HG03139 (cell line): ENCODE measurements at regions not wholly inside any gene's neighbourhood (a gene's known extent, or its start where the extent isn't known, plus 50 kb on each side); places are given as distances from the start of the nearest gene placed in this dataset.

Source experiments
- ATAC-seq: cut with Tn5 transposase; IDR thresholded peaks from one replicate; pipeline ENCODE4 v1.9.1; 2021; ENCODE audit not compliant: unreplicated experiment

GRCh38 chr1:209380420-209380819 is 203.1 kb upstream of the CAMK1G start:
- ATAC-seq = no peak

DNA sequence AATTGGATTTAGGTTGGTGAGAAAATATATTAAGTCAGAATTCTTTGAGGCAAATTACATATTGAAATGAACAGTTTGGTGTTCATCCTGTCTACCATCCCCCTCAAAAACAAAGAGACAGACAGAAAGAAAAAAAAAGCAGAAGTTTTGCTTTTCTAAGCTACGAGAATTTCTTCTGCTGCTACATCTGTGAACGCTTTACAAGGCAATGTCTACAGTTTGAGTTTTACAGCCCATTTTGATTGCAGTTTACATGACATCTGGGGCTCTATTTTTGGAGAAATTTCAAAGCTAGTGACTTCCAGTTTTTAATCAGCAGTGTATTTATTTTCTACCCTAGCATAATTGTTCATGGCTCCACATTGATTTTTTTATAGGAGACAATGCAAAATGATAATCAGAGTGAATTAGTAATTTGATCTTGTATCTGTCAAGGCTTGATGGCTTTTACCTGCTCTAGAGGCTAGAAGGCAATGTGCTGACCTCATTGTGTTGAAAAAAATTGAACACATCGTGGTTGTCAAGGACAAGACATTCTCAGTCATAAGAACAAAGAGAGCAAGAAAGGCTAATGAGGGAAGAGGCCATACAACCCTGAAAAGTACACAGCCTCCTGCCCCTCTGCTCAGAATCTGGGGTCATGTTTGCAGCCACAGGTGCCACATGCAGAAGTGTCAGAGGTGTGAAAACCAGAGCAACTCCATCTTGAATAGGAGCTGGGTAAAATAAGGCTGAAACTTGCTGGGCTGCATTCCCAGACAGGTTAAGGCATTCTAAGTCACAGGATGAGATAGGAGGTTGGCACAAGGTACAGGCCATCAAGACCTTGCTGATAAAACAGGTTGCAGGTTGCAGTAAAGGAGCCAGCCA is 201.0 kb upstream of the CAMK1G start:
- ATAC-seq = no peak

DNA sequence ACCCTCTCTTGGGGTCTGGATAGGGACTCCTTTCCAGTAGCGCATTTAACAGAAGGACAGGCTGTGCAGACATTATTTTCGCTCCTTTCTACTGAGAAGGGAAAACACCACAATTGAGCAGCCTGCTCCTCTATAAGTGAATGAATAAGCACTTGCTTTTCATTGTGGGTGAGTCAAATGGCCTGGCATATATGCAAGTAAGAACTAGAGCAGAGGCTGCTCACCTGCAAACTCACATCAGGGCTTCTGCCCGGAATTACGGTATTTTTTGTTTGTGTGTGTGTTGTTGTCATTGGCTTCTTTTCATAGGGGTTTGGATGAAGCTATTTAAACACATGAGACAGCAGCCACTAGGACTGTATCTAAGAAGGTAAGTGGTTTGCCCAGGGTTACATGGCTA is 200.1 kb upstream of the CAMK1G start:
- ATAC-seq = no peak

GRCh38 chr1:209383907-209384709 is 199.4 kb upstream of the CAMK1G start:
- ATAC-seq = no peak

DNA sequence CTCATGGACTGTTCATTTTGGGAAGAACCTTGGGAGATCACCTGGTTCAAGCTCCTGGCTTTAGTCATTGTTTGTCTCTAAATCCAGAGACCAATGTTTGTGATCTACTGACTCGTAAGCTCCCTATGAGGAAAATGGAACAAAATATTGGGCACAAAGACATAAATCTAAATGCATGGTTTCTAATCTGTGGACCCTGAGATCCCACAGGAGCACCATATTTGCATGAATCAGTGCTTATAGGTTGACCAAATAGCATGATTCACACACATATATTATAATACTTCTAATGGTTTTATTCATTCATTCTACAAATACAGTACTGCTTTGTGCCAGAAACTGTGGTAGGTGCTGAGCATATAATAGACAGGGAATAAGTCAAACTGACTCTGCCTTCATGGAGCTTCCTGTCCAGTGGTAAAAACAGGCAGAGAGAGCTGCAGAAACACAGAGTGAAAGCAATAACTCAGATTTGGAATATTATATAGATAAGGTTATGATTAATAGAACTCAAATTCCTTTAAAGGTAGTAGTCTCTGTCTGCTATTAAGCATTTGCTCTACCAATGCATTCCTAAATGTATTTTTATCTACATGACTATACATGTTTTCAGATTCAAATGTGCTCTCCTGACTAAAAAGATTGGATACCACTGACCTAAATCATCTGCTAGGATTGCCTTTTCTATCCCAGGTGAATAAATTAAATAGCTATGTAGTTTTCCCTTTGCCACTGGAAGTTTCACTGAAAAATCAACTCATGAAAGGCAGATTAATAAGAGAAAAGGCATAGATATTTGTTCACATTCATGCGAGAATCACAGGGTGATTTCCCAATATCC is 198.6 kb upstream of the CAMK1G start:
- ATAC-seq = no peak

- ATAC-seq = no peak
Observed at GRCh38 chr1:209386156-209386555, 197.4 kb upstream of the CAMK1G start.

- ATAC-seq = no peak
Observed at GRCh38 chr1:209387271-209387968, 196.1 kb upstream of the CAMK1G start.

DNA sequence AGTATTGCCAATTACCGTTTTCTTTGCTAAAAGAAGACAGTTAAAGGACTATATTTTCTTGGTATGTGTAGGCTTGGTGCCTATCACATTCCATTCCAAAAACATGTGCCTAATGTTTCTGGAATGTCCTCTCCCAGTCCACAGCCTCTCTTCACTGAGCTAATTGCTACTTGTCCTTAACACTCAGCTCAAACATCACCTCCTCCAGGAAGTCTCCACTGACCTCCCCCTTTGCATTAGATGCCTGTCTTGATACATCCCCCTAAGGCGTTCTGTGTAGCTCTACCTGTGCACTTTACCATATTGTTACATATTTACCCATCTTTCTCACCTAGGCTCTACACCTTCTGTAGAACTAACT is 195.6 kb upstream of the CAMK1G start:
- ATAC-seq = no peak

GRCh38 chr1:209388358-209388757 is 195.2 kb upstream of the CAMK1G start:
- no peak for ATAC-seq

DNA sequence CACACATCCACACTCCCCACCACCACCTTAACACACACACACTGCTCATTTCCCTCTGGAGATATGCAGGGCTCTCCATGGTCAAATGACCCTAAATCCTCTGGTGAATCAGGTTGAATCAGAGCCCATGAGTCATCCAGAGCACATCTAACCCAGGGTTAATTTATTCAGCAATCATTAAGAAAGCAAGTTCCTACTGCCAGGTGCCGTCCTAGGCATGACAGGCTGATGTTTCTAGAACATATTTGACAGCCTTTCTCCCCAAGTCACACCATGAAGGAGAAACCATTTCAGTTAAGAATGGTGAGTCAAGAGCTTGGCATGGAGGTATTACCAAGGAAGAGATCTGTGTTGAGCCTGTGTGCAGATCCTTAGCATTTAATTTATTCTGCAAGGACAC is 194.3 kb upstream of the CAMK1G start:
- no peak for ATAC-seq

DNA sequence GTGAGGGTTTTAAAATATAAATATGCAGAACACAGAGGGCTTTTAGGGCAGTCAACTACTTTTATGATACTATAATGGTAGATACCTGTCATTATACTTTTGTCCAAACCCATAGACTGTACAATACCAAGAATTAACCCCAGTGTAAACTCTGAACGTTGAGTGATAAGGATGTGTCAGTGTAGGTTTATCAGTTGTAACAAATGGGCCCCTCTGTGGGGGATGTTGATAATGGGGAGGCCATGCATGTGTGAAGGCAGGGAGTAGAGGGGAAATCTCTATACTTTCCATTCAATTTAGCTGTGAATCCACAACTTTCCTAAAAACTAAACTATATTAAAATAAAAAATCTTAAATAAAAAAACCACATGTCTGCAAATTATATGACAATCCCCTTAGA is 193.5 kb upstream of the CAMK1G start:
- no peak for ATAC-seq

- ATAC-seq = no peak
Observed at GRCh38 chr1:209390764-209391163, 192.8 kb upstream of the CAMK1G start.

DNA sequence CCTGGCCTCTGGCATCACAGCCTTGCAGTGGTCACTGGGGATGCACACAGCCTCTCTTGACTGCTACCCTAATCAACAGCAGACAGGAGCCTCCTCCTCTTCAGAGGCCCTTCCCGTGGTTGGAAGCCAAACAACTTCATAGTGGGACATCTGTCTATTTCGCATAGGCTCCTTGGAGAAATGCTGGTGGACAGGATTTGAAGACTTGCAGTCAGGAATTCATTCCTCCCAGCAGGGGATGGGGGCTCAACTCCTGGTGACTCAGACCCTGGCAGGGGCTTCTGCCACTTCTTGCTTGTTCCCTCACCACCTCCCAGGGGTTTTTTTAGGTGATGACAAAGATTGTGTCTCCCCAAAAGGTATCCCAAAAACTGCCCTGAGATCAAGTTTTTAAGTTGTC is 191.7 kb upstream of the CAMK1G start:
- ATAC-seq = no peak

GRCh38 chr1:209395169-209395568 is 188.3 kb upstream of the CAMK1G start:
- ATAC-seq = no peak

DNA sequence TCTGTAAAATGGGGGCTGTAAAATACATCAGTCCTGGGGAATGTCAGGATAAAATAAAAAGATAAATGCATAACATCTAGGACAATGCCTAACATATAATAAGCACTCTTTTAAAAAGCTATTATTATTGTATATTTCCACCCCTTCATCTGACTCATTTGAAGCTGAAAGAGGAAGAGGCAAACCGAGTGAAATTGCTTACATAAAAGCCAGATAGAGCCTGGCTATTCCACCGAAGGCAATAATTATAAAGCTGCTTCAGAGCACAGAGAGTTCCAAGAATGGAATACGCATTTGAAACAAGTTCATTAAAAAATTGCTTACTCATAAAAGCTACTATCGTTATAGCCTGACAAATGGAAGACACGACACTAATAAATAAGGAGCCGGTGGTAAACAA is 186.1 kb upstream of the CAMK1G start:
- ATAC-seq = no peak

DNA sequence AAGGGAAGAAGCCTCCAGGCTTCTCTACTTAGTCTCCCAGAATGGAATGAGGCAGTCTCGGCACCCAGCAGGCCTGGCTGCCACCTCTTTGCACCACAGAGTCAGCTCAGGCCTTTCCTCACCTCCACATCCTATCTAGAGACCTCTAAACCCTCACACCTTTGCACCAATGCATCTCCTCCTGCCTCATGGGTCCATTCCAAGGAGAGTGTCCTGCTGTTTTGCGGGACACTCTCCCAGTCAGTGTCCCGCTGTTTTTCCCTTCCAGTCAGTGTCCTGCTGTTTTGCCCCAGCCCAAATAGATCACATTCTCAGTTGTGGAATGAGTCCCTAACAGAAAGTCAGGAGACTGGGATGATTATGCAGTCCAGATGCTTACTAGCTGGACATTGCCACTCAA is 185.6 kb upstream of the CAMK1G start:
- ATAC-seq = no peak

DNA sequence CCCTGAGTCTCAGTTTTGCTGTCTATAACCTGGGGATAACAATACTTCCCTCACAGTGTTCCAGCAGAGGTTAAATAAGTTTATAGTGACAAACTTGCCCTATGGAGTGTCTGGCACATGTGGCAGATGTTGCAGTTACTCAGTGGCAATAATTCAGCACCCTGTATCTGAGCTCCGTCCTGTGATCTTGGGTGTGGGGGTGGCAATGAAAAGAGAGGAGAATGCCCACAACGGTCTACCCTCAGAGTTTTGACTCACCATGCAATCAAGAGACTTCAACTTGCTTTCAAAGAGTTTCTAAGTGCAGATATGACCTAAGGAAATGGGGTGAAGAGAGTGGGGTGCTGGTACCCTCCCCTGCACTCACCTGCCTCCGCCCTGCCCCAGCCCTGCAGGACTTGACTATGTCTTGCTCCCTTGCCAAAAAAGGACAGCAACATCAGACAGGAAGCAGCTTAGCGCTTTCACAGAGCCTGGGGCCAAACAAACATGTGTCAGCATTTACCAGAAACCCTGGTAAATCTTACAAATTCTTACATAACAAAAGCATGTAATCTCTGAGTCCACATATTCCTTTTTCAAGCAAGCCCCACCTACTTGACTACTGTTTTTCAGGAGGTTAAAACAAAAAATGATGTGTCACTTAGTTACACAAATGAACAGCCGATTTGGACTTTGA is 185.1 kb upstream of the CAMK1G start:
- ATAC-seq = no peak

- no peak for ATAC-seq
Observed at GRCh38 chr1:209399800-209400199, 183.7 kb upstream of the CAMK1G start.

GRCh38 chr1:209400351-209401220 is 182.9 kb upstream of the CAMK1G start:
- ATAC-seq = no peak
